Posterior cingulate gyrus (tissue), 11 donors: ENCODE measurements at regions not wholly inside any gene's neighbourhood (a gene's known extent, or its start where the extent isn't known, plus 50 kb on each side); places are given as distances from the start of the nearest gene placed in this dataset.

Experiments
- DNase-seq, 10 donors: peaks; one replicate each; pipeline versions ENCODE4 v3.0.0 to v3.0.0-alpha.2; 2020 to 2021; ENCODE audit warnings: mixed read lengths in 3 of 10
- intact Hi-C: fragments of 100-400 bp; cut with DNase I; formaldehyde crosslinking; loops from one replicate; pipeline ENCODE4 v1.15.1; 2023

DNA sequence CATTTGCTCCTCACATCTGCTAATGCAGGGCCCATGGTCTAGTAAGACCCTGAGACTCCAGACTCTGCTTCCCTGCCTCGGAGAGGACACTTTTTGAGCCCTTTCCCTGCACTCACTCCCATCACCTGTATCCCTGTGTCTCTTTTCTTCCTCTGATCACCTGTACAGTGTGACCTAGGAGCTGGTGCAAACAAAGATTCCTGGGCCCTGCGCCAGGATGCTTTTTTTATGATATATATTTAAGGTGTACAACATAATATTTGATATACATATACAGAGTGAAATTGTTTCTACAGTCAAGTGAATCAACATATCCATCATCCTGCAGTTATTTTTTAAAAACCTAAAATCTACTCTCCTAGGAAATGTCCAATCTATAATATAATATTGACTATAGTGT, 355.4 kb downstream of the MAFB start:
- no peak for DNase-seq
- intact Hi-C loops: no loop called here

DNA sequence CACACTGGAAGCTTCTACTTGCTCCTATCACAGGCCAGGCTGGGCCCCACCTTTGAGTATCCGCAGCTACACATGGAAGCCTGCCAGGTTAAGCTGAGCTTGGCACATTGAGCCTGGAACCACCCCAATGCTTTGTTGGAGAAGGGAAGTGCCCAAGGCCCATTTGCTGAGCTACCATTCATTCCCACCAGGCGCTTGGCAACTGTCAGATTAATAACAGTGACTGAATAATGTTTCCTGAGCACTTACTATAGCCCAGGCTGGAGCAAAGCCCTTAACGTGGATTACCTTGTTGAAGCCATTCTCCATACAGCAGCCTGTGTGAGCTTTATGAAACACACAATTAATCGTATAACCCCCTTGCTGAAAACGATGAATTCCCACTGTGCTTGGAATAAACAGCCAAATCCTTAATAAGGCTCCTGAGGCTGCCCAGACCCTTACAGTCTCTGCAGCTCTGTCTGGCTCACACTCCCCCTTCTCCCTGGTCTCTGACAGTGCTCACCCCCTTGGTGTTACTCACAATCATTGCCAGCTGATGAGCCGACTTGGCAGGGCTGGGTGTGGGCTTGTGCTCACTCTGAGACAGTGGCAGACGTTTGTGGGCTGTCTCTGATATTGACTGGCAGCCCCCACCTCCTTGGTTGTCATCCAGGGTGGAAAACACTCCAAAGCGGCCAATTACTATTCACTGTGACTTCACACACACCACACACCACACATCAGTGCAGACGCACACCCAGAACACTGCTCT, 357.1 kb downstream of the MAFB start:
- no peak for DNase-seq
- intact Hi-C loops: no loop called here

- intact Hi-C loops: no loop called here
- no peak for DNase-seq
These were observed 357.8 kb downstream of the MAFB start for GRCh38 chr20:40331249-40331648.

GRCh38 chr20:40329321-40329720, 359.7 kb downstream of the MAFB start:
- intact Hi-C loops: no loop called here
- DNase-seq: no peak

GRCh38 chr20:40326784-40327183, 362.3 kb downstream of the MAFB start:
- no peak for DNase-seq
- intact Hi-C loops: no loop called here

- intact Hi-C loops: no loop called here
- no peak for DNase-seq
These were observed 363.9 kb downstream of the MAFB start for GRCh38 chr20:40325006-40325568.

DNA sequence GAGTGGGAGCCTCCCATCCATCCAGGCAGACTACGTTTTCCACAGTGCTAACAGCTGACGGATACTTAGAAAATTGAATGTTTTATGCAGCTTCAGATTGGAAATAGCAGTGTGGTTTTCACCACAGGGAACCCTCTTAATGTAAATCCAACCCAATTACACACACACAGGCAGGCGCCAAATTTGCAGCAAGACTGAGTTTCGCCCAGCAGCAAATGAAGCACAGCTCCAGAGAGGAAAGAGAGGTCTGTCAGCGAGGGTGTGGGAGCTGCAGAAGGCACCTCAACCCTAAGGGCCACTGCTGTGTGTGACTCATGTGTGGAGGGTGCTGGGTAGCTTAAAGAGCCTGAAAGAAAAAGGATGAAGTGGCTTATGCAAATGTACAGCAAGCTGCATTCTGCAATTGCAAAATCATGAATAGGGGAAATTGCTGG, 365.7 kb downstream of the MAFB start:
- intact Hi-C loops: no loop called here
- DNase-seq: no peak

GRCh38 chr20:40322941-40323340, 366.1 kb downstream of the MAFB start:
- intact Hi-C loops: no loop called here
- DNase-seq: no peak

- intact Hi-C loops: no loop called here
- DNase-seq: peak in 1 of 10 donors; percentile 59
These were observed 368.5 kb downstream of the MAFB start for GRCh38 chr20:40320517-40321011.

DNA sequence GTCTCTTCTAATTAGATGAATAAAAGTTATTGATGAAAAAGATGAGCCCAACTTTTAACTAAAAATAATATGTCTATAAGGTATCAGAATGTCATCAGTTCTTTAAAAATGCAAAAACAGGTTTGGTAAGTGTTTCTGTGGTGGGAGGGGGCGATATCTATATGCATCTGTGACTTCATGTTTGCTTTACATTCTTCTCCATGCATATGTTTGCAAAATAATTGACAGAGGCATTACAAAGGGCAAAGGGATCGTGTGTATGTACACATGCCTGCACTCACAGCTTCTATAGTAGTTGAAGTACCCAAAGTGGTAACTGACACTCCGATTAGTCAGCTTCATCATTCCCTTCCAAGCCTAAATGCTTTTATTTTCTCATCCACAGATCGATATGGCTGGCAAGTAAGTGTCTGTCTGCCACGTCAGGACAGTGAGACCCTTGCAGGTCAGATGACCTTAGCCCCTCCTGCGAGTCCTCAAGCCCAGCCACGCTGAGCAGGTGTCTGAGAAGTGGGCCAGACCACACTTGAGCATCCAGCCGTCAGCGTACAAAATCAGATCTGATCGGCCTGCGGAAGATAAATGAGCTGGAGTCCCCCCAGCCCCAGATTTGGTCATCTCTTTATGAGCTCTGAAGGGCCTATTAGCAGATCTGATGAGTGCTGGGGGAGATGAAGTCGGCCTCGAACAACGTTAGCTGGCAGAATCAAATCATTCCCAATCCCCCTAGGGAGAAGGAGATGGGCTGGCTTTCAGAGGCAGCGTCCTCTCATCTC, 369.1 kb downstream of the MAFB start:
- intact Hi-C loops: no loop called here
- peak in 1 of 10 donors; percentile 59 for DNase-seq

DNA sequence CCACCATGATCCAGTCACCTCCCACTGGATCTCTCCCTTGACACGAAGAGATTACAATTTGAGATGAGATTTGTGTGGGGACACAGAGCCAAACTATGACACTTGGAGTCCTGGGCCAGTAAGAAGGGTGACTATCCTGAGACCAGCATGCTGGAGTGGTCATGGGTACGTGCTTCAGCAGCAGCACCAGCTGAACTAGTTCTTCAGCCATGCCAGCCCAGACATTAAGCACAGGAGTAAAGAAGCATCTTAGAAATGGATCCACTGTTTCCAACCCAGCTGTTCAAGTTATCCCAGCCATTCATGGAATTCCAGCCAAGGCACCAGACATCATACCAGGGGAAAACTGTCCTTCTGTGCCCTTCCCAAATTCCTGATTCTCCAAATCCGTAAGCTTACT, 370.0 kb downstream of the MAFB start:
- intact Hi-C loops: no loop called here
- DNase-seq: no peak

DNA sequence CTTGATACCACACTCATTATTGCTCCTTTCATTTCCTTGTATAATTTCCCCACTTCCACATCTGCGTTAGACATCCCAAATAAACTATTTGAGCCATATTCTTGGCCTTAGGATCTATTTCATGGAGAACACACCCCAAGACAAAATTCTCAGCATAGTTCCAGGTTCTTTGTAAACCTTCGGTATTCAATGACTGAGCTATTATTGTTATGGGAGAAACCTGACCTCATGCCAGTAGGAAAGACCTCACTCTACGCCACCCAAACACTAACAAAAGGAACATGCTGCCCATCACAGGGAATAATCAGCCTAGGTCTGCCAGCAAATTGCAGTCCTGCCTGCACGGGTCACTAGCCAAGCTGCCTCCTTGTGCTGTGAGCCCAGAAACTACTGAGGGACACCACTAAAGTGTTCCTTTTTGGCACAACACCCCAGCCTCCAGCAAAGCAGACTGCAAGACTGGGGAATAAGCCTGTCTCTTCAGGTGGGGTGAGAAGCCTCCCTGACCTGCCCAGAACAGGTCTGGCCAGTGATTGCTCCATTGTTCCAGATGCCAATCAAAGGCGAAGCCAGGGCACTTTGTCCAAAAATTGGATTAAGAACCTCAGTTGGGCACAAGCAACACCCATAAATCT, 371.8 kb downstream of the MAFB start:
- intact Hi-C loops: no loop called here
- no peak for DNase-seq

DNA sequence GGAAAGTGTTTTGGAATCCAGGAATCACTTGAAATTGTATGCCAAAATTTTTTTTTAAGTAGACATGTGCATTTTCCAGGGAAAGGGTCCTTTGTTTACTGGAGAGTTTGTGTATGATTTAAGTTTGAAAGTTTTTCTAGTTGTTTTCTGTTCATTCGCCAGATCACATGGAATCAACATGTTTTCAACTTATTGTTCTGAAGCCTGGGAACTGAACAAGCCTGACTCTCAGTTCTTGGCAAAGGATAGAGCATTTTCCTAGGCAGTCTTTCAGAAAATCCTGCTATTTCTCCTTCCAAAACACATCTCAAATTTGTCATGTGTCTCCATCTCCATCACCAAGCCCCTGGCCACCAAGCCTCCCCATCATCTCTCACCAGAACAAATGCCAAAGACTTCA, 374.8 kb downstream of the MAFB start:
- intact Hi-C loops: no loop called here
- no peak for DNase-seq

DNA sequence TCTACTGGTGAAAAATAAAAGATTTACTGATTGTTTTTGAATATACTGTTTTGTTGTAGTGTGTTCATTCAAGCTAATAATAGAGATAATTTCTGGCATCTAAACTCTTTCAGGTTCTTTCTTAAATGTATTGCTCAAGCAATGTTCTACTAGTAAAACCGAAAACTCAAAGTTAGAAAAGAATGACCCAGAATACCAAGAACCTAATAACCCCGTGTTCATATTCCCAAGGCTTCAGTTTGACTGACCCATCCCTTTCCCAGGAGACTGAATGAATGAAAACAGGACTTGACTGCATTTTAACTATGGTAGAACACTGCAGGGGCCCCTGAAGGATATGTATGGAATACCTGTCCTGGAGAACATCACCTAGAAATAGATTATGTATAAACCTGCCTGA, 375.3 kb downstream of the MAFB start:
- no peak for DNase-seq
- intact Hi-C loops: no loop called here

GRCh38 chr20:40309731-40310130, 379.3 kb downstream of the MAFB start:
- DNase-seq: no peak
- intact Hi-C loops: no loop called here

- intact Hi-C loops: no loop called here
- no peak for DNase-seq
These were observed 381.0 kb downstream of the MAFB start for GRCh38 chr20:40307997-40308396.

GRCh38 chr20:40307268-40307667, 381.8 kb downstream of the MAFB start:
- intact Hi-C loops: no loop called here
- DNase-seq: no peak

- no peak for DNase-seq
- intact Hi-C loops: no loop called here
These were observed 383.7 kb downstream of the MAFB start for GRCh38 chr20:40305303-40305702.

DNA sequence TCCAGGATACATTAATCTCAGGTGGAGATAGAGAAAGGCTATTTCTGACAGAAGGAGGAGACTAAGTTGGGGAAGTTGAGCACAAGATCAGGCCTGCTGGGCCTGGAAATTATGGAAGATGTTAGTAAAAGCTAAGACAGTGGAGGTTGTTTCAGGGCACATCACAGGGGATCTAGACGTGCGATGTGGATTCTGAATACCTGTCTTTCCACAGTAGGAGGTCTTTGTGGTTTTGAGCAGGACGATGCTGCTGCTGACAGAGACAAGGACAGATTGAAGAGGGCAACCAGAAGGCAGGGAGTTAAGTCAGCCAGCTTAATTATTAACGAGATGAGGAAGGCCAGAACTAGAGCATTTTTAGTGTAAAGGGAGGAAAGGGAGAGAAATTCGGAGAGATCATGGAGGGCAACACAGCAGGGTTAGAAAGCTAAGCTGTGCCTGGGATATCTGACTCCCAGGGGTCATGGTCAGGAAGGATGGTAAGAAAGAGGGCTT, 384.9 kb downstream of the MAFB start:
- intact Hi-C loops: no loop called here
- no peak for DNase-seq

- intact Hi-C loops: no loop called here
- no peak for DNase-seq
These were observed 394.3 kb downstream of the MAFB start for GRCh38 chr20:40294747-40295146.

GRCh38 chr20:40294175-40294574, 394.9 kb downstream of the MAFB start:
- no peak for DNase-seq
- intact Hi-C loops: no loop called here
